ENCODE measurements at regions not wholly inside any gene's neighbourhood (a gene's known extent, or its start where the extent isn't known, plus 50 kb on each side); places are given as distances from the start of the nearest gene placed in this dataset.

DNA sequence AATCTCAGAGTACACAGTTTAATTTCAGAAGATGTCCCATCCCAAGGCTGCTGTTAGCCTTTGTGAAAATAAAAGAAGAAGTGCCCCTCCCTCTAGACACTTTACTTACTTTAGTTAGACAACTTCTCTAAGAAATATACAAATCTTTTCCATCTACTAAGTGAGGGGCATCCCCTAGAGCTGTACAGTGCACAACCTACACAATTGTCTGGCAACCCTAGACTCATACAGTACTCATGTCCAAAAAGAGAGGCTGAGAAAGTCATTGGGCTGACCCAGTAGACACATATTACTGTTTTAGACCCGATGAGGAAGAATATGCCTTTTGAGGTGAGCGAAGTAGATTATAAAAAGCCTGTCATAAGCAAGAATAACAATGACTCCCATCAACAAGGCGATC lies 297.6 kb downstream of the IDS start:
- Histone ChIP-seq H3K27me3 (replicated peaks in 1 of 7) (no peaks in the 10 kb centered on the region), H3K36me3 (no peaks in the 10 kb centered on the region), H3K9me3 (no peaks in the 10 kb centered on the region), H3K4me1 (no peaks in the 10 kb centered on the region), H3K4me3 (no peak overlapping the region), H3K27ac (no peak overlapping the region)
- intact Hi-C loops (cut with DNase I; ENCODE audit: low total_unique reads): no loop called here
- no peak for DNase-seq
- TF ChIP-seq POLR2AphosphoS5 (IDR thresholded peaks at IDR 0.05) (no peak), POLR2A (IDR thresholded peaks at IDR 0.05) (no peak)
- TF ChIP-seq, protein P1, sequence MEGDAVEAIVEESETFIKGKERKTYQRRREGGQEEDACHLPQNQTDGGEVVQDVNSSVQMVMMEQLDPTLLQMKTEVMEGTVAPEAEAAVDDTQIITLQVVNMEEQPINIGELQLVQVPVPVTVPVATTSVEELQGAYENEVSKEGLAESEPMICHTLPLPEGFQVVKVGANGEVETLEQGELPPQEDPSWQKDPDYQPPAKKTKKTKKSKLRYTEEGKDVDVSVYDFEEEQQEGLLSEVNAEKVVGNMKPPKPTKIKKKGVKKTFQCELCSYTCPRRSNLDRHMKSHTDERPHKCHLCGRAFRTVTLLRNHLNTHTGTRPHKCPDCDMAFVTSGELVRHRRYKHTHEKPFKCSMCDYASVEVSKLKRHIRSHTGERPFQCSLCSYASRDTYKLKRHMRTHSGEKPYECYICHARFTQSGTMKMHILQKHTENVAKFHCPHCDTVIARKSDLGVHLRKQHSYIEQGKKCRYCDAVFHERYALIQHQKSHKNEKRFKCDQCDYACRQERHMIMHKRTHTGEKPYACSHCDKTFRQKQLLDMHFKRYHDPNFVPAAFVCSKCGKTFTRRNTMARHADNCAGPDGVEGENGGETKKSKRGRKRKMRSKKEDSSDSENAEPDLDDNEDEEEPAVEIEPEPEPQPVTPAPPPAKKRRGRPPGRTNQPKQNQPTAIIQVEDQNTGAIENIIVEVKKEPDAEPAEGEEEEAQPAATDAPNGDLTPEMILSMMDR (IDR thresholded peaks at IDR 0.05 in 8 of 11, conservative IDR thresholded peaks at IDR 0.05 in 3 of 11): no peak
- 66 to 90% (median 78%) methylated on average over 3 of the region's 3 CpGs for WGBS, 5 donors

DNA sequence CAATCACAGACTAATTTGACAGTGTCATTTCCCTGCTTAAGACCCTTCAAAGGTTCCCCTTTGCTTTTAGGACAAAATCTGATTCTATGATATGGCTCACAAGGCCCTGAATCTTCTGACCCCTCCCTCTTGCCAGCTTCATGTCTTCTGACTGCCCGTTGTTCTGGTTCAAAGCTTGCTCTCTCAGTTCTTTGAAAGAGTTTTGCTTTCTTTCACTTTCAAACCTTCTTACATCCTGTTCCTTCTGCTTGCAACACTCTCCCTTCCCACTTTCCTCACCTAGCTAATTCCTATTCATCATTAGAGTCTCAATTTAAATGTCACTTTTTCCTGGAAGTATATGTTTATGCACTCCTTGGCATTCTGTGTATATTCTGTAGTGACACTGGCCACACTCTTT lies 299.2 kb downstream of the IDS start:
- no peaks in the 10 kb centered on the region for H3K36me3 ChIP-seq
- WGBS, 5 donors: 39 to 58% (median 46%) methylated on average over 1 of the region's 1 CpG
- no peak overlapping the region for H3K27ac ChIP-seq
- TF ChIP-seq POLR2AphosphoS5 (IDR thresholded peaks at IDR 0.05) (no peak), POLR2A (IDR thresholded peaks at IDR 0.05) (no peak)
- TF ChIP-seq, protein P1 (IDR thresholded peaks at IDR 0.05 in 8 of 11, conservative IDR thresholded peaks at IDR 0.05 in 3 of 11): no peak
- no peaks in the 10 kb centered on the region for H3K9me3 ChIP-seq
- H3K27me3 ChIP-seq (replicated peaks in 1 of 7): no peaks in the 10 kb centered on the region
- intact Hi-C loops (cut with DNase I; ENCODE audit: low total_unique reads): no loop called here
- no peak for DNase-seq
- H3K4me3 ChIP-seq: no peak overlapping the region
- no peaks in the 10 kb centered on the region for H3K4me1 ChIP-seq

DNA sequence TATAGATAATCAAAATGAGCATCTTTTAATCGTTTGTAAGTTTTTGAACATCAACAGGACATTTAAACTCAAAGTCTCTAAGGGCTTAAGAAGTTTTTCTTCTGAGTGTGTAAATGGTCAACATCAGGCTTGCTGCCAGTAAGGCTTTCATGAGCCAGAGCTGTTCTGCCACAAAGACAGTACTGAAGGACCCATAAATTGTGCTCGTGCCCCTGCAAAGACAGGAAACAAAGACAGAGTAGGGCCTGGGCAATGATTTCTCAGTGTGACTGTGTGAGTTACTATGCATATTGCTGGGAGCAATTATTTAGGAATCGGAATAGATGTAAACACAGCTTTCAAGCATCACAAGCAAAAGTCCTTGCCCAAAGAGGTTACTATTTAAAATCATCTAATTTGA lies 300.0 kb downstream of the IDS start:
- Histone ChIP-seq H3K27me3 (replicated peaks in 1 of 7) (no peaks in the 10 kb centered on the region), H3K9me3 (no peaks in the 10 kb centered on the region), H3K4me1 (no peaks in the 10 kb centered on the region), H3K27ac (no peak overlapping the region), H3K4me3 (no peak overlapping the region), H3K36me3 (no peaks in the 10 kb centered on the region)
- intact Hi-C loops (cut with DNase I; ENCODE audit: low total_unique reads): no loop called here
- DNase-seq: no peak
- 38 to 59% (median 44%) methylated on average over 3 of the region's 3 CpGs for WGBS, 5 donors
- TF ChIP-seq, protein P1 (IDR thresholded peaks at IDR 0.05 in 8 of 11, conservative IDR thresholded peaks at IDR 0.05 in 3 of 11): no peak
- TF ChIP-seq POLR2AphosphoS5 (IDR thresholded peaks at IDR 0.05) (no peak), POLR2A (IDR thresholded peaks at IDR 0.05) (no peak)

DNA sequence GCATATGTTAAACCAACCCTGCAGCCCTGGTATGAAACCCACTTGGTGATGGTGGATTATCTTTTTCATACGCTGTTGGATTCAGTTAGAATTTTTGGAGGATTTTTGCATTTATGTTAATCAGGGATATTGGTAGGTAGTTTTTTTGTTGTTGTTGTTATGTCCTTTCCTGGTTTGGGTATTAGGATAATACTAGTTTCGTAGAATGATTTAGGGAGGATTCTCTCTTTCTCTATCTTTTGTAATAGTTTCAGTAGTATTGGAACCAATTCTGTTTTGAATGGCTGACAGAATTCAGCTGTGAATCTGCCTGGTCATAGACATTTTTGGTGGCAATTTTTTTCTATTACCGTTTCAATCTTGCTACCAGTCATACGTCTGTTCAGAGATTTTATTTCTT lies 305.4 kb downstream of the IDS start:
- Histone ChIP-seq H3K4me3 (no peak overlapping the region), H3K4me1 (no peaks in the 10 kb centered on the region), H3K27ac (no peak overlapping the region), H3K27me3 (replicated peaks in 1 of 7) (no peaks in the 10 kb centered on the region), H3K9me3 (peaks cover 0 to 6% (median 0%) of the 10 kb centered on the region in 8 donors), H3K36me3 (no peaks in the 10 kb centered on the region)
- 78 to 94% (median 89%) methylated on average over 4 of the region's 4 CpGs for WGBS, 5 donors
- intact Hi-C loops (cut with DNase I; ENCODE audit: low total_unique reads): no loop called here
- TF ChIP-seq, protein P1 (IDR thresholded peaks at IDR 0.05 in 8 of 11, conservative IDR thresholded peaks at IDR 0.05 in 3 of 11): no peak
- TF ChIP-seq POLR2AphosphoS5 (IDR thresholded peaks at IDR 0.05) (no peak), POLR2A (IDR thresholded peaks at IDR 0.05) (no peak)
- DNase-seq: no peak

Measured in spleen (tissue), 11 donors.